ENCODE measurements at regions not wholly inside any gene's neighbourhood (a gene's known extent, or its start where the extent isn't known, plus 50 kb on each side); places are given as distances from the start of the nearest gene placed in this dataset.

DNA sequence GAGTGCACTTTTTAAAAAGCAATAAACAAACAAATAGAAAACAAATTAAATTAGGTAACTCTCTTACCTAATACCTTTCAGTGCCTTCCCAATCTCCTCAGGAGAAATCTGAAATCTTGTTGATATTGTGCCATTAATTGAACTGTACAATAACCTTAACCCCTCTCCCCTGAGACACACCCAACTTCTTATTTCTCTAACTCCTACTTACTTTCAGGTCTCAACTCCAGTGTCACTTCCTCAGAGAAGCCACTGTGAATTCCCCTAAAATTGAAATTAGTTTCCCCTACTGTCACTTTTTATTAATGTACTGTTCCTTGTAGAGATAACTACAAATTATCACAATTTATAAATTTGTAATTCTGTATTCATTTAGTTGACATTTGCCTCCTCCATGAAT, 295.3 kb upstream of the TNC start:
- TF ChIP-seq POLR2AphosphoS5 (IDR thresholded peaks at IDR 0.05) = no peak
- TF ChIP-seq POLR2A (IDR thresholded peaks at IDR 0.05) = no peak

Measured in upper lobe of left lung (tissue), 4 donors.